HepG2 (cell line): ENCODE measurements at regions not wholly inside any gene's neighbourhood (a gene's known extent, or its start where the extent isn't known, plus 50 kb on each side); places are given as distances from the start of the nearest gene placed in this dataset.
A peak's percentile ranks its signal among the peaks of the same experiment; 100 is the strongest.

ENCODE experiments used
- E2F5 ChIP-seq: sonication (generic); formaldehyde crosslinking; conservative IDR thresholded peaks from 2 replicates; pipeline ENCODE4 v1.4.0; 2020; ENCODE audit warnings: missing genetic modification reagents
- FOSL2 ChIP-seq: sonication (generic); formaldehyde crosslinking; IDR thresholded peaks from 2 replicates; pipeline ENCODE4 v1.4.0; 2020; ENCODE audit warnings: missing genetic modification reagents
- MAFK ChIP-seq, 2 experiments: IDR thresholded peaks in 1 of 2; conservative IDR thresholded peaks in 1 of 2; 2 replicates each; pipeline ENCODE4 v1.6.1; 2011; ENCODE audit warnings: improper control_type of control experiment in 2 of 2, low read length in 2 of 2
- MYNN ChIP-seq: sonication (generic); formaldehyde crosslinking; IDR thresholded peaks from 2 replicates; pipeline ENCODE4 v1.4.0; 2020; ENCODE audit warnings: mild to moderate bottlenecking, low read depth, missing genetic modification reagents
- RFX1 ChIP-seq: fragments of 450-650 bp; IDR thresholded peaks from 2 replicates; pipeline ENCODE4 v1.6.1; 2017
- RFX3 ChIP-seq: IDR thresholded peaks from 2 replicates; pipeline ENCODE4 v1.6.1; 2016; ENCODE audit warnings: missing biosample characterization, missing genetic modification reagents
- RNF2 ChIP-seq: fragments of 450-650 bp; conservative IDR thresholded peaks from 2 replicates; pipeline ENCODE4 v1.6.1; 2016; ENCODE audit warnings: low read depth
- SP1 ChIP-seq, 2 experiments: fragments of 450-650 bp in 1 of 2; sonication (generic) in 1 of 2; formaldehyde crosslinking in 1 of 2; IDR thresholded peaks; 2 replicates each; pipeline versions ENCODE4 v1.4.0 to v1.6.1; 2016 to 2020; ENCODE audit warnings: missing genetic modification reagents in 1 of 2
- SRSF9 ChIP-seq: fragments of 200-400 bp; formaldehyde crosslinking; IDR thresholded peaks from 2 replicates; pipeline ENCODE4 v1.6.1; 2018; ENCODE audit warnings: borderline replicate concordance, mild to moderate bottlenecking, low read depth, low read length; ENCODE audit not compliant: insufficient read depth, poor library complexity, severe bottlenecking
- TERF1 ChIP-seq: sonication (generic); formaldehyde crosslinking; IDR thresholded peaks from 2 replicates; pipeline ENCODE4 v1.8.0; 2022; ENCODE audit warnings: mild to moderate bottlenecking, missing genetic modification reagents, moderate library complexity
- ZBTB8A ChIP-seq: sonication (generic); formaldehyde crosslinking; IDR thresholded peaks from 2 replicates; pipeline ENCODE4 v1.4.0; 2020; ENCODE audit warnings: mild to moderate bottlenecking, low read depth, missing genetic modification reagents, borderline replicate concordance
- ZNF317 ChIP-seq: sonication (generic); formaldehyde crosslinking; IDR thresholded peaks from 2 replicates; pipeline ENCODE4 v1.5.0; 2020; ENCODE audit warnings: mild to moderate bottlenecking, missing genetic modification reagents
- ZSCAN30 ChIP-seq: sonication (generic); formaldehyde crosslinking; IDR thresholded peaks from 2 replicates; pipeline ENCODE4 v1.5.0; 2020; ENCODE audit warnings: mild to moderate bottlenecking, missing genetic modification reagents

- no peak for TF ChIP-seq SRSF9
- 0 out of 2 replicates have a peak, but pooled peaks have one; percentile 41 for TF ChIP-seq RFX3
- TF ChIP-seq MYNN (CRISPR knock-in tag), result no peak
- TF ChIP-seq TERF1 (CRISPR knock-in tag), result no peak
- 0 out of 4 replicates have a peak, but pooled peaks of 1 of the 2 experiments have one; percentile 3 for TF ChIP-seq MAFK (conservative IDR thresholded peaks at IDR 0.05 in 1 of 2, IDR thresholded peaks at IDR 0.05 in 1 of 2; ENCODE audit: low read length in 2 of 2)
- TF ChIP-seq E2F5 (CRISPR knock-in tag), result no peak
- no peak for TF ChIP-seq RNF2
- peak; percentile 67 for TF ChIP-seq RFX1
- no peak for TF ChIP-seq SP1 (IDR thresholded peaks at IDR 0.05)
- TF ChIP-seq SP1 (CRISPR knock-in tag; IDR thresholded peaks at IDR 0.05), result no peak
- TF ChIP-seq ZNF317, result no peak
- TF ChIP-seq FOSL2 (CRISPR knock-in tag), result peak; percentile 31; the same call in 1 of the 2 replicates
- no peak for TF ChIP-seq ZSCAN30 (CRISPR knock-in tag)
- no peak for TF ChIP-seq ZBTB8A
Observed at GRCh38 chr1:38274974-38275373, 228.4 kb upstream of the POU3F1 start (continued).
